Activated naive CD8-positive, alpha-beta T cell treated with anti-CD3 and anti-CD28 coated beads, Interleukin-2, amount 10 ng/mL, durations not matched to agents 7 days and 5 days (primary cell): ENCODE measurements at regions not wholly inside any gene's neighbourhood (a gene's known extent, or its start where the extent isn't known, plus 50 kb on each side); places are given as distances from the start of the nearest gene placed in this dataset.
"Not testable (repeated sequence)": the region's sequence is repeated elsewhere in the genome, so short reads cannot be mapped to it uniquely, and the experiment has no call there.

Experiments used
- ATAC-seq: fragments of 150-1000 bp; cut with Tn5 transposase; one replicate; pipeline ENCODE4 v1.10.0; 2021; ENCODE audit warnings: low read depth, moderate library complexity
- POLR2A ChIA-PET: fragments of 350-600 bp; sonication (Branson Sonifier 250); formaldehyde crosslinking; loops from one replicate; lab custom pipeline; 2021; ENCODE audit warnings: antibody characterized with exemption; lab: Charles Lee
- DNase-seq: peaks from one replicate; pipeline ENCODE4 v3.0.0; 2021
- H3K27ac Mint-ChIP-seq: one replicate; pipeline ENCODE4 v1.8.0; 2022; ENCODE audit warnings: mild to moderate bottlenecking, mixed read lengths
- H3K27me3 Mint-ChIP-seq: one replicate; pipeline ENCODE4 v1.8.0; 2022; ENCODE audit warnings: mild to moderate bottlenecking, moderate library complexity, mixed read lengths
- H3K36me3 Mint-ChIP-seq: one replicate; pipeline ENCODE4 v1.8.0; 2021; ENCODE audit warnings: mild to moderate bottlenecking, mixed read lengths
- H3K4me1 Mint-ChIP-seq: one replicate; pipeline ENCODE4 v1.8.0; 2021; ENCODE audit warnings: mixed read lengths
- H3K4me3 Mint-ChIP-seq: one replicate; pipeline ENCODE4 v1.8.0; 2022; ENCODE audit warnings: mild to moderate bottlenecking, moderate library complexity, mixed read lengths
- H3K9me3 Mint-ChIP-seq: one replicate; pipeline ENCODE4 v1.8.0; 2021; ENCODE audit warnings: mixed read lengths

- H3K4me1 Mint-ChIP-seq, POLR2A ChIA-PET, ATAC-seq: not testable (repeated sequence)
These were observed 100.4 kb upstream of the BPY2C start for GRCh38 chrY:25152322-25152721.

GRCh38 chrY:25148007-25148406, 96.1 kb upstream of the BPY2C start:
- H3K36me3 Mint-ChIP-seq, H3K9me3 Mint-ChIP-seq: not testable (repeated sequence)

More at GRCh38 chrY:25152322-25152721, 100.4 kb upstream of the BPY2C start:
- not testable (repeated sequence) for H3K4me3 Mint-ChIP-seq, DNase-seq, H3K27ac Mint-ChIP-seq, H3K9me3 Mint-ChIP-seq, H3K27me3 Mint-ChIP-seq, H3K36me3 Mint-ChIP-seq

GRCh38 chrY:25132139-25132849, 80.4 kb upstream of the BPY2C start:
- POLR2A ChIA-PET, H3K36me3 Mint-ChIP-seq, H3K27ac Mint-ChIP-seq, ATAC-seq, H3K4me1 Mint-ChIP-seq, H3K27me3 Mint-ChIP-seq, H3K4me3 Mint-ChIP-seq, DNase-seq, H3K9me3 Mint-ChIP-seq: not testable (repeated sequence)

More at GRCh38 chrY:25148007-25148406, 96.1 kb upstream of the BPY2C start:
- H3K4me3 Mint-ChIP-seq, POLR2A ChIA-PET, H3K27me3 Mint-ChIP-seq, DNase-seq, H3K27ac Mint-ChIP-seq, H3K4me1 Mint-ChIP-seq: not testable (repeated sequence)
- peak; percentile 73 for ATAC-seq

- ATAC-seq, H3K9me3 Mint-ChIP-seq, H3K27ac Mint-ChIP-seq, H3K36me3 Mint-ChIP-seq, POLR2A ChIA-PET, DNase-seq, H3K27me3 Mint-ChIP-seq, H3K4me1 Mint-ChIP-seq, H3K4me3 Mint-ChIP-seq: not testable (repeated sequence)
These were observed 69.0 kb upstream of the BPY2C start for GRCh38 chrY:25120897-25121296.

GRCh38 chrY:25108180-25108579, 56.3 kb upstream of the BPY2C start:
- H3K4me3 Mint-ChIP-seq, H3K36me3 Mint-ChIP-seq, DNase-seq, H3K27ac Mint-ChIP-seq, H3K4me1 Mint-ChIP-seq, ATAC-seq, H3K27me3 Mint-ChIP-seq, H3K9me3 Mint-ChIP-seq, POLR2A ChIA-PET: not testable (repeated sequence)
